Transverse colon (tissue), 3 donors: ENCODE measurements at regions not wholly inside any gene's neighbourhood (a gene's known extent, or its start where the extent isn't known, plus 50 kb on each side); places are given as distances from the start of the nearest gene placed in this dataset.

ENCODE experiments used
- EP300 ChIP-seq: sonication (generic); formaldehyde crosslinking; IDR thresholded peaks from one replicate; pipeline ENCODE4 v1.6.1; 2017; ENCODE audit warnings: antibody characterized with exemption, low read depth
- TF ChIP-seq, protein P1 (sequence below), 5 experiments: fragments of 200-600 bp in 3 of 5; fragments of 450-650 bp in 2 of 5; sonication (generic) in 3 of 5; IDR thresholded peaks; 1 replicate in 2 of 5; 2 replicates in 3 of 5; pipeline ENCODE4 v1.5.1; 2016 to 2017; ENCODE audit warnings: antibody characterized with exemption in 5 of 5, inconsistent platforms in 3 of 5, mild to moderate bottlenecking in 2 of 5, moderate library complexity in 1 of 5

GRCh38 chr10:53737132-53737531, 964.5 kb upstream of the MBL2 start:
- TF ChIP-seq EP300, result no peak
- TF ChIP-seq, protein P1, sequence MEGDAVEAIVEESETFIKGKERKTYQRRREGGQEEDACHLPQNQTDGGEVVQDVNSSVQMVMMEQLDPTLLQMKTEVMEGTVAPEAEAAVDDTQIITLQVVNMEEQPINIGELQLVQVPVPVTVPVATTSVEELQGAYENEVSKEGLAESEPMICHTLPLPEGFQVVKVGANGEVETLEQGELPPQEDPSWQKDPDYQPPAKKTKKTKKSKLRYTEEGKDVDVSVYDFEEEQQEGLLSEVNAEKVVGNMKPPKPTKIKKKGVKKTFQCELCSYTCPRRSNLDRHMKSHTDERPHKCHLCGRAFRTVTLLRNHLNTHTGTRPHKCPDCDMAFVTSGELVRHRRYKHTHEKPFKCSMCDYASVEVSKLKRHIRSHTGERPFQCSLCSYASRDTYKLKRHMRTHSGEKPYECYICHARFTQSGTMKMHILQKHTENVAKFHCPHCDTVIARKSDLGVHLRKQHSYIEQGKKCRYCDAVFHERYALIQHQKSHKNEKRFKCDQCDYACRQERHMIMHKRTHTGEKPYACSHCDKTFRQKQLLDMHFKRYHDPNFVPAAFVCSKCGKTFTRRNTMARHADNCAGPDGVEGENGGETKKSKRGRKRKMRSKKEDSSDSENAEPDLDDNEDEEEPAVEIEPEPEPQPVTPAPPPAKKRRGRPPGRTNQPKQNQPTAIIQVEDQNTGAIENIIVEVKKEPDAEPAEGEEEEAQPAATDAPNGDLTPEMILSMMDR (IDR thresholded peaks at IDR 0.05), result no peak
